ENCODE measurements at regions not wholly inside any gene's neighbourhood (a gene's known extent, or its start where the extent isn't known, plus 50 kb on each side); places are given as distances from the start of the nearest gene placed in this dataset.
"Not testable (repeated sequence)": the region's sequence is repeated elsewhere in the genome, so short reads cannot be mapped to it uniquely, and the experiment has no call there.

DNA sequence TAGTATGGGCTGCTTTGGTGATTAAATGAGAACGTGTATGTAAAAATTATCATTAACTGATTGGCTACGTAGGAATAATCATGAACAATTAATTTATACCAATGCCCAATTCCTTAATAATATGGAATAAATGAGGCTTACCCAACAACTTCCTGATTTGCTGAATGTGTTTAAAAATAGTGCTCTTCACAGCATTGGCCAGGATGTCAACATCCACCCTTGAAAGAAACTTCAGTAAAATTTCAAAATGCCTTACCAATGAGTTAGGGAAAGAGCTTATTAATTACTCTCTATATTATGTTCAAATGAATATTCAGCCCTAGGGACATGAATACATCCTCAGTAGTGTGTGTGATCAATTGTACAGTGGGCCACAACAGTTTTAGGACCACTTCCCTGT is 401.4 kb downstream of the PSAT1 start:
- DNase-seq (ENCODE audit: low read depth), result no peak
- no peak for TF ChIP-seq CTCF (IDR thresholded peaks at IDR 0.05; ENCODE audit: insufficient read depth, low read length)
- no peak overlapping the region for H3K4me3 ChIP-seq (ENCODE audit: low read depth, low read length)

DNA sequence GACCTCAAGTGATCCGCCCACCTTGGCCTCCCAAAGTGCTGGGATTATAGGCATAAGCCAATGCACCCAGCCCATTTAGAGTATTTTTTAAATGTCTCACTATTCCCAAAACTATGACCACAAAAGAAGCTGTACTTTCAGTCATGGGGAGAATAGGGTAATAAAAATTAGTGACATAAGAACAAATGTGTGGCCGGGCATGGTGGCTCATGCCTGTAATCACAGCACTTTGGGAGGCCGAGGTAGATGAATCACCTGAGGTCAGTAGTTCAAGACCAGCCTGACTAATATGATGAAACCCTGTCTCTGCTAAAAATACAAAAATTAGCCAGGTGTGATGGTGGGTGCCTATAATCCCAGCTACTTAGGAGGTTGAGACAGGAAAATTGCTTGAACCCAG is 402.3 kb downstream of the PSAT1 start:
- not testable (repeated sequence) for DNase-seq (ENCODE audit: low read depth); H3K4me3 ChIP-seq (ENCODE audit: low read depth, low read length)

GRCh38 chr9:78704153-78704552 is 407.2 kb downstream of the PSAT1 start:
- not testable (repeated sequence) for DNase-seq (ENCODE audit: low read depth); H3K4me3 ChIP-seq (ENCODE audit: low read depth, low read length)

- no peak for TF ChIP-seq CTCF (IDR thresholded peaks at IDR 0.05; ENCODE audit: insufficient read depth, low read length)
- no peak overlapping the region for H3K4me3 ChIP-seq (ENCODE audit: low read depth, low read length)
Observed at GRCh38 chr9:78707080-78707479, 410.2 kb downstream of the PSAT1 start.

DNA sequence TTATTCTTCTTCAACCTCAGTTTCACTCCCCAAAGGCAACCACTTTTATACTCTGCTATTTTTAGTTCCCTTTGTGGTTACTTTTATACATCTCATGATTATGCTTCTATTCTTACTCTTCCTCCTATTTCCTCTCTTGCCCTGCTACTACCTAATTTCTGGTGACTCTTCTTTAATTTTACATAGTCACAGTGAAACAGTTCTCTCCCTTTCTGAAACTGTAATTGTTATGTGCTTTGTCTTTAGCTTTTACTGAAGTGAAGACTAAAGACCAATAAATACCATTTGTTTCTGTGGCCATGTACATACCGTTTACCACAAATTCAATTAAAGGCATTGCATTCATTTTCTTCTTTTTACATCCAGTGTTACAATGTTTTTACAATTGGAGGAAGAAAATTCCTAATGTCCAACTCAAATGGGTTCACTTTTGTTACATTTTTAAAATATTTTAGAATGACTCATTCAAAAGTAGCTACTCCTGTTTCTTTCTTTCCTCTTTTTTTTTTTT is 410.6 kb downstream of the PSAT1 start:
- TF ChIP-seq CTCF (IDR thresholded peaks at IDR 0.05; ENCODE audit: insufficient read depth, low read length), result no peak
- DNase-seq (ENCODE audit: low read depth), result peak; percentile 43
- no peak overlapping the region for H3K4me3 ChIP-seq (ENCODE audit: low read depth, low read length)

More at GRCh38 chr9:78707080-78707479, 410.2 kb downstream of the PSAT1 start:
- DNase-seq (ENCODE audit: low read depth), result no peak

DNA sequence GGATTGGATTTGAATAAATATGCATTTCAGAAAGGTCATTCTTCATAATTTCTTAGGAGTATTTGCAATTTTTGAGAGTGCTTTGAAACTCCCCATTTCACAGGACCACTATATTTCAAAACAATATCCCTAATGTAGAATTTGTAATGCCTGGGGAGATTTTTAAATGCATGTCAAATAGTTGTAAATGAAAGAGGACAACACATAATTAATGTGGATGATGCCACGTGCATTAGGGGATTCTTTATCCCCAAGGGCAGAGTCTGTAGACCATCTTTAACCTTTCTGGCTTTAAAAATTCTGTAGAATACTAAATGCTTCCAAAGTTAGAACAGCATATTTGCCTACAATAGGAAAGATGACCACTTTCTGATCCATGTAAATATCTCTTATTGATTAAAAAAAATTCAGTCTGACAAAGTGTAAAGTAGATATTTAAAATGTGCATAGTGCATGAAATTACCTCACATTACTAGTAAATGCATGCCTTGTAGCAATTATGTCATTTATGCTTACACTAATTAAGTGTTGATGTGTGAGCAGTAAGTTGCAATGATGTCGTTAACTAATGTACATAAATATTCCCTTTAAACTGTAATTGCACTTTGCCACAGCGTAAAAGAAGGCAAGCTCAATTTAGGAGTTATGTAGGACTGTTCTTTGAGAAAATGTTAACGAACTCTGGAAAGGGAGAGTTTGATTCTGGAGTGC is 416.1 kb downstream of the PSAT1 start:
- no peak overlapping the region for H3K4me3 ChIP-seq (ENCODE audit: low read depth, low read length)
- TF ChIP-seq CTCF (IDR thresholded peaks at IDR 0.05; ENCODE audit: insufficient read depth, low read length), result no peak
- no peak for DNase-seq (ENCODE audit: low read depth)

DNA sequence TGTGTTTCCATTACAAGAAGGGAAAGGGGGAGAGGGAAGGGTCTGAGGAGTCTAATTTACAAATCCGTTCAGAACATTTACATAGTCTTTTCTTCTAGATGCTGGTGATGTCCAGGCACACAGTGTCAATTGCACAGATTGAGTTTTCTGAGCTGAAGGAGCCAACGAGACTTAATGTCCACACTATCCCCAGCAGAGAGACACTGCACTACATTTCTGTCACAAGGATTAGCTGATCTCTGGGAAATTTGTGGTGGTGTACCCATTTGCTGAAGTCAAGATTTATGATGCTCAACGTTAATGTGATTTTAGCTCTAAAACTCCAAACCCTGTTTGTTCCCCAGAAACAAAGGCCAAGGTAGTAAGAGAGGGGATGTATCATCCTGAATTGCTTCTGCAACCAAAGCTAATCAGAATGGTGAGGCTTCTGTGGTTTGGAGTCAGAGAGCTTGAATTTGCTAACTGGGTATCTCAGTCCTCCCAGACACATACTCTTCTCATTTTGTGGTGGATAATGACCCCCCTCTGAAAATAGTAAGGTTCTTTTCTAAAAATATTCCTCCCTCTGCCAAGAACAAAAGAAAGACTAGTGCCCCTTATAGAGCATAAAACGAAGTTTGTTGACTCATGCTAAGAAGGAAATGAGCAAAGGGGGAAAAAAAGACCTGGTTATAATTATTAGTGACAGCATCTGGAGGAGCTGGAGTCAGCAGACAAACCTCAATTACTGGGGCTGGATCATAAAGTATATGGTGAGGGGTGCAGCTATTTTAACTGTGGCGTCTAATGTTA is 416.9 kb downstream of the PSAT1 start:
- DNase-seq (ENCODE audit: low read depth), result peak; percentile 6
- no peak for TF ChIP-seq CTCF (IDR thresholded peaks at IDR 0.05; ENCODE audit: insufficient read depth, low read length)
- no peak overlapping the region for H3K4me3 ChIP-seq (ENCODE audit: low read depth, low read length)

Data from fibroblast of the aortic adventitia (primary cell).